Smooth muscle cell (in vitro differentiated cells): ENCODE measurements at regions not wholly inside any gene's neighbourhood (a gene's known extent, or its start where the extent isn't known, plus 50 kb on each side); places are given as distances from the start of the nearest gene placed in this dataset.

Experiments used
- DNase-seq: peaks from one replicate; lab custom pipeline; 2025; ENCODE audit not compliant: unreplicated experiment; lab: John Stamatoyannopoulos, UW
- H2AFZ ChIP-seq: fragments of 200-600 bp; sonication (generic); 2 replicates; pipeline ENCODE4 v1.6.0; 2016; ENCODE audit warnings: antibody characterized with exemption, low read depth, mild to moderate bottlenecking
- H3F3A ChIP-seq: fragments of 200-600 bp; sonication (generic); 2 replicates; pipeline ENCODE4 v1.6.0; 2017; ENCODE audit warnings: antibody characterized with exemption, low read depth
- H3K27ac ChIP-seq: fragments of 200-600 bp; sonication (generic); 2 replicates; pipeline ENCODE4 v1.5.1; 2016; ENCODE audit warnings: low read depth, mild to moderate bottlenecking
- H3K27me3 ChIP-seq: fragments of 200-600 bp; sonication (generic); 2 replicates; pipeline ENCODE4 v1.6.1; 2016; ENCODE audit warnings: low read depth, mild to moderate bottlenecking
- H3K36me3 ChIP-seq: fragments of 200-600 bp; sonication (generic); 2 replicates; pipeline ENCODE4 v1.5.1; 2016; ENCODE audit warnings: low read depth
- H3K4me1 ChIP-seq: fragments of 200-600 bp; sonication (generic); 2 replicates; pipeline ENCODE4 v1.5.1; 2016; ENCODE audit warnings: low read depth
- H3K4me2 ChIP-seq: fragments of 200-600 bp; sonication (generic); 2 replicates; pipeline ENCODE4 v1.6.0; 2016; ENCODE audit warnings: mild to moderate bottlenecking
- H3K4me3 ChIP-seq: fragments of 200-600 bp; sonication (generic); 2 replicates; pipeline ENCODE4 v1.5.1; 2016; ENCODE audit warnings: mild to moderate bottlenecking
- H3K79me2 ChIP-seq: fragments of 200-600 bp; sonication (generic); 2 replicates; pipeline ENCODE4 v1.6.0; 2016; ENCODE audit warnings: low read depth, mild to moderate bottlenecking
- H3K9ac ChIP-seq: fragments of 200-600 bp; sonication (generic); 2 replicates; pipeline ENCODE4 v1.6.0; 2016; ENCODE audit warnings: low read depth
- H3K9me3 ChIP-seq: fragments of 200-600 bp; sonication (generic); replicated peaks from 2 replicates; pipeline ENCODE4 v1.5.1; 2016; ENCODE audit warnings: low read depth
- H4K20me1 ChIP-seq: fragments of 200-600 bp; sonication (generic); 2 replicates; pipeline ENCODE4 v1.6.0; 2016; ENCODE audit warnings: low read depth
- WGBS: methylation state at CpG from one replicate; pipeline ENCODE4 v1.1.7; 2016; ENCODE audit warnings: low lambda C conversion rate; 5-methylcytosine and 5-hydroxymethylcytosine counted together
- TF ChIP-seq, protein P1 (sequence below): fragments of 200-600 bp; sonication (generic); IDR thresholded peaks from 2 replicates; pipeline ENCODE4 v1.5.1; 2017; ENCODE audit warnings: borderline replicate concordance, mild to moderate bottlenecking, antibody characterized with exemption; ENCODE audit not compliant: insufficient read depth, poor library complexity, severe bottlenecking

DNA sequence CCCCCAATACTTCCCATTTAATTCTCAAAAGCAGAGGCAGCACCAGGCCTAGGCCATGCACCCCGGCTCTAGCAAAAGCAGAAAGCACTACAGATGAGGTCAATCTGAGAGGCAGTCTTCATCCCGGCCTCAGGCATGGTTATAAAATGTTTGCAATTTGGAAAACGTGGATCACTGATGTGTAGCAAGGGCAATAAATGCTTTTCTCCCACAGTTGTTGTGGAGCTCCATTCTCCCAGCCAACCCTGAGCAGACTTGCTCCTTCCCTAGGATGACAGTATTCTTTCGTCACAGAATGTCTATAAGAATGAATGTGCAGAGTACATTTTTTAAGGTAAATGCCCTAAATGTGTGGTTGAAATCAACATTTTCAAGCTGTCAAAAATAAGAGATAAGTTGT lies 157.3 kb upstream of the DAPK1 start:
- no peaks in the 10 kb centered on the region for H3K9me3 ChIP-seq
- no peaks in the 10 kb centered on the region for H3F3A ChIP-seq
- H3K4me1 ChIP-seq, result no peaks in the 10 kb centered on the region
- no peak overlapping the region for H3K9ac ChIP-seq
- 75% methylated on average over 4 of the region's 4 CpGs for WGBS
- H3K36me3 ChIP-seq, result no peaks in the 10 kb centered on the region
- no peak for DNase-seq
- H4K20me1 ChIP-seq, result no peaks in the 10 kb centered on the region
- H3K27ac ChIP-seq, result no peak overlapping the region
- no peak overlapping the region for H3K4me3 ChIP-seq
- TF ChIP-seq, protein P1, sequence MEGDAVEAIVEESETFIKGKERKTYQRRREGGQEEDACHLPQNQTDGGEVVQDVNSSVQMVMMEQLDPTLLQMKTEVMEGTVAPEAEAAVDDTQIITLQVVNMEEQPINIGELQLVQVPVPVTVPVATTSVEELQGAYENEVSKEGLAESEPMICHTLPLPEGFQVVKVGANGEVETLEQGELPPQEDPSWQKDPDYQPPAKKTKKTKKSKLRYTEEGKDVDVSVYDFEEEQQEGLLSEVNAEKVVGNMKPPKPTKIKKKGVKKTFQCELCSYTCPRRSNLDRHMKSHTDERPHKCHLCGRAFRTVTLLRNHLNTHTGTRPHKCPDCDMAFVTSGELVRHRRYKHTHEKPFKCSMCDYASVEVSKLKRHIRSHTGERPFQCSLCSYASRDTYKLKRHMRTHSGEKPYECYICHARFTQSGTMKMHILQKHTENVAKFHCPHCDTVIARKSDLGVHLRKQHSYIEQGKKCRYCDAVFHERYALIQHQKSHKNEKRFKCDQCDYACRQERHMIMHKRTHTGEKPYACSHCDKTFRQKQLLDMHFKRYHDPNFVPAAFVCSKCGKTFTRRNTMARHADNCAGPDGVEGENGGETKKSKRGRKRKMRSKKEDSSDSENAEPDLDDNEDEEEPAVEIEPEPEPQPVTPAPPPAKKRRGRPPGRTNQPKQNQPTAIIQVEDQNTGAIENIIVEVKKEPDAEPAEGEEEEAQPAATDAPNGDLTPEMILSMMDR, result no peak
- H3K4me2 ChIP-seq, result no peak overlapping the region
- H3K79me2 ChIP-seq, result no peaks in the 10 kb centered on the region
- H2AFZ ChIP-seq, result no peak overlapping the region
- H3K27me3 ChIP-seq, result no peaks in the 10 kb centered on the region

DNA sequence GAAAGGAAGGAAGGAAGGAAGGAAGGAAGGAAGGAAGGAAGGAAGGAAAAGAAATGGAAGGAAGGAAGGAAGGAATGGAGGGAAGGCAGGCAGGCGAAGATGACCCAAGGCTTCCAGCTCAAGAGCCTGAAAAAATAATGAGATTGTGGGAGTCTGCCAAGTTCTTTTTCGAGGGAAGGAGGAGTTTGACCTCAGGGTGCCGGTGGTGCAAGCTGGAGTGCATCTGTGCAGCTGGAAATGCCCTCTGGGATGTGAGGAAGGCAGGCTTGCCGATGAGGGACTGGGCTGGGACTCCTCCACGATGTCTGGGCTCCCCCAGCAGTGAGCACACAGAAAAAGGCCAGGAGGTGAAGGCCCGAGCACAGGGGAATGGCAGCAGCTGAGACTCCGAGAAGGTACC lies 154.9 kb upstream of the DAPK1 start:
- no peak overlapping the region for H3K4me3 ChIP-seq
- H2AFZ ChIP-seq, result no peak overlapping the region
- no peaks in the 10 kb centered on the region for H3K36me3 ChIP-seq
- no peak overlapping the region for H3K4me2 ChIP-seq
- no peak overlapping the region for H3K9ac ChIP-seq
- no peaks in the 10 kb centered on the region for H3K27me3 ChIP-seq
- no peaks in the 10 kb centered on the region for H3K79me2 ChIP-seq
- 83% methylated on average over 7 of the region's 7 CpGs for WGBS
- H3K27ac ChIP-seq, result no peak overlapping the region
- no peak for DNase-seq
- TF ChIP-seq, protein P1, result no peak
- no peaks in the 10 kb centered on the region for H4K20me1 ChIP-seq
- H3K9me3 ChIP-seq, result no peaks in the 10 kb centered on the region
- H3F3A ChIP-seq, result peaks cover 2% of the 10 kb centered on the region
- H3K4me1 ChIP-seq, result peaks cover 10% of the 10 kb centered on the region

DNA sequence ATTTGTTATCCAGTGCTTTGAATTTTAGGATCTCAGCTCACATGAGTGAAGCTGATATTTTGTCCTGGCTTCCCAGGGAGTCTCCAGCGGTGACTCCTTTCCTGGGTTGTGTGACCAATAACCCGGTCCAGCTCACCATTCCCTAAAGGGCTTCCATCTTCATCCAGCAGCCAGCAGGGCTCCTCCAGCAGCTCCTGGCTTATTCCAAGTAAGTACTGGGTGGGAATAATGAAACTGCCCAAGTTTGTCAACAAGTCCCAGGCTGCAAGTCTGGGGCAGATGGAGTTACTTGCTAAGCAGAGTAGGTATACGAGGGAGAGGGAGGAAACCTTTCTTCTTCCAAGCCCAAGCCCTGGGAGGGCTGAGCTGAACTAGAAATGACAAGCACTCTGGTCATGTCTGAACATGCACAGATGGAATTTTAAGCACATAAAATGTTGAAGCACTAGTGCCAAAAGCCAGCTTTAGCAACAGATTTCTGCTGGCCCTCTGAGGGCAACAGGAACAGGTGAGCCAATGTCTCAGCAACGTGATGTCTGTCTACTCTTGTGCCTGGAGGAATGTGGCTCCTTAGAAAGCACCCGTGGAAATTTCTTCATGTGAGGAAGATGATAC lies 153.7 kb upstream of the DAPK1 start:
- H3K27ac ChIP-seq, result no peak overlapping the region
- WGBS, result 76% methylated on average over 5 of the region's 5 CpGs
- DNase-seq, result no peak
- H2AFZ ChIP-seq, result peak overlapping the region; percentile 36
- H3K9ac ChIP-seq, result no peak overlapping the region
- H3K27me3 ChIP-seq, result no peaks in the 10 kb centered on the region
- no peaks in the 10 kb centered on the region for H4K20me1 ChIP-seq
- no peaks in the 10 kb centered on the region for H3K36me3 ChIP-seq
- H3K79me2 ChIP-seq, result no peaks in the 10 kb centered on the region
- H3F3A ChIP-seq, result peaks cover 2% of the 10 kb centered on the region
- H3K4me3 ChIP-seq, result no peak overlapping the region
- H3K4me1 ChIP-seq, result peaks cover 10% of the 10 kb centered on the region
- TF ChIP-seq, protein P1, result no peak
- H3K4me2 ChIP-seq, result no peak overlapping the region
- no peaks in the 10 kb centered on the region for H3K9me3 ChIP-seq

DNA sequence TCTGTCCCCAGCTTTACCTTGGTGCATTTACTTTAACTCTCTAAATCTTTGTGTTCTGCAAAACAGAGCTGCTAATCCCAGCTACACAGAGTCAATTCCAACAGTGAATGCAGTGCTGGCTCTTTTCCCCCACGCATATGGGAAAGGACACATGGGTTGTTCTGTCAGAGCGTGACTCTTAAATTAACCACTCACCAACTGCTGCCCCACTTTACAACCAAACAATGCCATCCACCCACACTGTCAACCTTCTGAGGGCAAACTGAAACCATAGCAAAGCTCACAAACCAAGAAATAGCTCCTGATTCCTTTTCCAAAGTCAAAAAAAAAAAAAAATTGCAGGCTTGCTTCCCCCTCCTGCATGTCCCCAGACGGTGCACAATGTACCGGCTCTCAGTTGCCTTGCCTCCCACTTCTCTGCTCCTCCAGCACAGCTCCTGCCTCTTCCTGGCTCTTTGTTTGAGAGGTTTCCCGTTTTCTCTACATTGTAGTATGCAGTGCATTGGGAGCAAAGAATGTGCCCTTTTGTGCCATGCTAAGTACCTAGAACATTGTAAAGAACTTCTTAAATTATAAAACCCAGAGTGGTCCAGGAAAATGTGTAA lies 151.5 kb upstream of the DAPK1 start:
- 45% methylated on average over 5 of the region's 5 CpGs for WGBS
- H3F3A ChIP-seq, result peaks cover 2% of the 10 kb centered on the region
- TF ChIP-seq, protein P1, result no peak
- no peak overlapping the region for H3K4me3 ChIP-seq
- no peaks in the 10 kb centered on the region for H3K27me3 ChIP-seq
- no peaks in the 10 kb centered on the region for H3K9me3 ChIP-seq
- H3K79me2 ChIP-seq, result no peaks in the 10 kb centered on the region
- peaks cover 10% of the 10 kb centered on the region for H3K4me1 ChIP-seq
- H4K20me1 ChIP-seq, result no peaks in the 10 kb centered on the region
- DNase-seq, result no peak
- peak overlapping the region; percentile 50 for H3K4me2 ChIP-seq
- H3K27ac ChIP-seq, result no peak overlapping the region
- no peak overlapping the region for H3K9ac ChIP-seq
- no peak overlapping the region for H2AFZ ChIP-seq
- no peaks in the 10 kb centered on the region for H3K36me3 ChIP-seq
